ENCODE measurements at regions not wholly inside any gene's neighbourhood (a gene's known extent, or its start where the extent isn't known, plus 50 kb on each side); places are given as distances from the start of the nearest gene placed in this dataset.

GRCh38 chr12:98408681-98409080, 106.7 kb upstream of the TMPO start:
- Histone ChIP-seq H3K4me3 (no peak overlapping the region), H3K27me3 (no peaks in the 10 kb centered on the region), H3K4me1 (no peaks in the 10 kb centered on the region), H3K36me3 (no peaks in the 10 kb centered on the region), H3K27ac (no peak overlapping the region), H3K9me3 (no peaks in the 10 kb centered on the region)
- TF ChIP-seq CTCF (IDR thresholded peaks at IDR 0.05), result no peak
- DNase-seq (ENCODE audit: low spot score in 2 of 2), result no peak
- intact Hi-C loops (cut with DNase I), result no loop called here

- no peak for DNase-seq (ENCODE audit: low spot score in 2 of 2)
- H3K27ac ChIP-seq, result no peak overlapping the region
- no peaks in the 10 kb centered on the region for H3K4me1 ChIP-seq
- no peaks in the 10 kb centered on the region for H3K36me3 ChIP-seq
- H3K4me3 ChIP-seq, result no peak overlapping the region
- H3K9me3 ChIP-seq, result no peaks in the 10 kb centered on the region
- intact Hi-C loops (cut with DNase I), result no loop called here
- no peaks in the 10 kb centered on the region for H3K27me3 ChIP-seq
- TF ChIP-seq CTCF (IDR thresholded peaks at IDR 0.05), result no peak
Observed at GRCh38 chr12:98409548-98409947, 105.8 kb upstream of the TMPO start.

- intact Hi-C loops (cut with DNase I), result no loop called here
- no peaks in the 10 kb centered on the region for H3K4me1 ChIP-seq
- H3K36me3 ChIP-seq, result no peaks in the 10 kb centered on the region
- DNase-seq (ENCODE audit: low spot score in 2 of 2), result no peak
- no peak overlapping the region for H3K27ac ChIP-seq
- TF ChIP-seq CTCF (IDR thresholded peaks at IDR 0.05), result no peak
- H3K9me3 ChIP-seq, result no peaks in the 10 kb centered on the region
- no peaks in the 10 kb centered on the region for H3K27me3 ChIP-seq
- H3K4me3 ChIP-seq, result no peak overlapping the region
Observed at GRCh38 chr12:98410356-98410755, 105.0 kb upstream of the TMPO start.

GRCh38 chr12:98416845-98417244, 98.5 kb upstream of the TMPO start:
- intact Hi-C loops (cut with DNase I), result no loop called here

GRCh38 chr12:98417266-98417665, 98.1 kb upstream of the TMPO start:
- peaks cover 5 to 28% of the 10 kb centered on the region in 2 donors for H3K4me1 ChIP-seq
- H3K27me3 ChIP-seq, result no peaks in the 10 kb centered on the region
- intact Hi-C loops (cut with DNase I), result no loop called here
- H3K27ac ChIP-seq, result peak overlapping the region in 1 of 2 donors; percentile 87
- no peaks in the 10 kb centered on the region for H3K9me3 ChIP-seq
- H3K4me3 ChIP-seq, result no peak overlapping the region
- H3K36me3 ChIP-seq, result no peaks in the 10 kb centered on the region
- TF ChIP-seq CTCF (IDR thresholded peaks at IDR 0.05), result no peak
- no peak for DNase-seq (ENCODE audit: low spot score in 2 of 2)

More at GRCh38 chr12:98416845-98417244, 98.5 kb upstream of the TMPO start:
- peak overlapping the region in 1 of 2 donors; percentile 87 for H3K27ac ChIP-seq
- peak in 1 of 3 experiments; percentile 12 for TF ChIP-seq CTCF (IDR thresholded peaks at IDR 0.05)
- no peaks in the 10 kb centered on the region for H3K9me3 ChIP-seq
- H3K4me3 ChIP-seq, result no peak overlapping the region
- no peaks in the 10 kb centered on the region for H3K27me3 ChIP-seq
- peaks cover 5 to 28% of the 10 kb centered on the region in 2 donors for H3K4me1 ChIP-seq
- DNase-seq (ENCODE audit: low spot score in 2 of 2), result no peak
- H3K36me3 ChIP-seq, result no peaks in the 10 kb centered on the region
